Liver (tissue), 8 donors: ENCODE measurements at regions not wholly inside any gene's neighbourhood (a gene's known extent, or its start where the extent isn't known, plus 50 kb on each side); places are given as distances from the start of the nearest gene placed in this dataset.
"Not testable (repeated sequence)": the region's sequence is repeated elsewhere in the genome, so short reads cannot be mapped to it uniquely, and the experiment has no call there.

Experiments
- DNase-seq: peaks from one replicate; pipeline ENCODE4 v3.0.0-alpha.2; 2017; ENCODE audit warnings: low spot score
- H3K27ac ChIP-seq, 2 donors: one replicate each; pipeline ENCODE4 v1.7.0; 2013; ENCODE audit warnings: inconsistent platforms in 2 of 2, low read length in 2 of 2, control low read depth in 1 of 2, low read depth in 1 of 2, mild to moderate bottlenecking in 1 of 2
- H3K27me3 ChIP-seq, 4 donors: one replicate each; pipeline versions ENCODE4 v1.6.1 to v1.7.0; 2013; ENCODE audit warnings: low read length in 3 of 4, inconsistent platforms in 1 of 4, mild to moderate bottlenecking in 1 of 4, moderate library complexity in 1 of 4; ENCODE audit not compliant: control insufficient read depth in 4 of 4, insufficient read depth in 4 of 4
- H3K36me3 ChIP-seq, 4 donors: one replicate each; pipeline versions ENCODE4 v1.6.1 to v1.7.0; 2013; ENCODE audit warnings: low read length in 3 of 4, mild to moderate bottlenecking in 3 of 4, low read depth in 1 of 4, moderate library complexity in 1 of 4; ENCODE audit not compliant: control insufficient read depth in 4 of 4, insufficient read depth in 3 of 4
- H3K4me1 ChIP-seq, 4 donors: one replicate each; pipeline versions ENCODE4 v1.6.1 to v1.7.0; 2013; ENCODE audit warnings: low read length in 3 of 4, mild to moderate bottlenecking in 3 of 4, moderate library complexity in 1 of 4; ENCODE audit not compliant: control insufficient read depth in 4 of 4, insufficient read depth in 4 of 4
- H3K4me3 ChIP-seq, 3 donors: one replicate each; pipeline versions ENCODE4 v1.6.1 to v1.7.0; 2013; ENCODE audit warnings: low read length in 3 of 3, control low read depth in 1 of 3, low read depth in 1 of 3, mild to moderate bottlenecking in 1 of 3
- H3K9ac ChIP-seq, 2 donors: one replicate each; pipeline ENCODE4 v1.7.0; 2013; ENCODE audit warnings: low read length in 2 of 2, mild to moderate bottlenecking in 2 of 2, moderate library complexity in 2 of 2, control low read depth in 1 of 2, low read depth in 1 of 2
- H3K9me3 ChIP-seq, 4 donors: one replicate each; pipeline versions ENCODE4 v1.6.1 to v1.7.0; 2013; ENCODE audit warnings: low read length in 3 of 4; ENCODE audit not compliant: control insufficient read depth in 4 of 4
- EGR1 ChIP-seq, 2 donors: IDR thresholded peaks; 2 replicates each; pipeline ENCODE4 v1.6.1; 2016 to 2018; ENCODE audit warnings: antibody characterized with exemption in 2 of 2, low read depth in 2 of 2
- FOXA1 ChIP-seq: IDR thresholded peaks from 2 replicates; pipeline ENCODE4 v1.6.1; 2016; ENCODE audit warnings: antibody characterized with exemption
- FOXA2 ChIP-seq: IDR thresholded peaks from 2 replicates; pipeline ENCODE4 v1.6.1; 2016; ENCODE audit warnings: antibody characterized with exemption
- GABPA ChIP-seq, 2 donors: IDR thresholded peaks in 1 of 2; conservative IDR thresholded peaks in 1 of 2; 2 replicates each; pipeline ENCODE4 v1.6.1; 2016; ENCODE audit warnings: antibody characterized with exemption in 2 of 2, mild to moderate bottlenecking in 1 of 2, moderate library complexity in 1 of 2
- HNF4A ChIP-seq, 2 donors: conservative IDR thresholded peaks; 2 replicates each; pipeline ENCODE4 v1.6.1; 2016; ENCODE audit warnings: antibody characterized with exemption in 2 of 2, mild to moderate bottlenecking in 2 of 2
- HNF4G ChIP-seq: IDR thresholded peaks from 2 replicates; pipeline ENCODE4 v1.6.1; 2016; ENCODE audit warnings: antibody characterized with exemption
- JUND ChIP-seq, 2 donors: IDR thresholded peaks; 2 replicates each; pipeline ENCODE4 v1.6.1; 2016; ENCODE audit warnings: antibody characterized with exemption in 2 of 2
- NR2F2 ChIP-seq: IDR thresholded peaks from 2 replicates; pipeline ENCODE4 v1.6.1; 2016; ENCODE audit warnings: antibody characterized with exemption
- RAD21 ChIP-seq, 2 donors: IDR thresholded peaks; 2 replicates each; pipeline ENCODE4 v1.6.1; 2016; ENCODE audit warnings: antibody characterized with exemption in 2 of 2, mild to moderate bottlenecking in 2 of 2
- RXRA ChIP-seq, 2 donors: IDR thresholded peaks; 2 replicates each; pipeline ENCODE4 v1.6.1; 2017 to 2018; ENCODE audit warnings: antibody characterized with exemption in 2 of 2, mild to moderate bottlenecking in 1 of 2
- SP1 ChIP-seq: IDR thresholded peaks from 2 replicates; pipeline ENCODE4 v1.6.1; 2018; ENCODE audit warnings: antibody characterized with exemption, mild to moderate bottlenecking
- TAF1 ChIP-seq: conservative IDR thresholded peaks from 2 replicates; pipeline ENCODE4 v1.6.1; 2016; ENCODE audit warnings: antibody characterized with exemption, mild to moderate bottlenecking
- YY1 ChIP-seq: IDR thresholded peaks from 2 replicates; pipeline ENCODE4 v1.6.1; 2016; ENCODE audit warnings: antibody characterized with exemption, mild to moderate bottlenecking
- WGBS: extraction: QIAGEN DNeasy Blood & Tissue Kit; methylation state at CpG from one replicate; pipeline ENCODE4 v1.1.7; 2013; 5-methylcytosine and 5-hydroxymethylcytosine counted together
- TF ChIP-seq, protein P1 (sequence below): IDR thresholded peaks from 2 replicates; pipeline ENCODE4 v1.6.1; 2016; ENCODE audit warnings: antibody characterized with exemption
- TF ChIP-seq, protein P2 (sequence below): IDR thresholded peaks from 2 replicates; pipeline ENCODE4 v1.6.1; 2016; ENCODE audit warnings: antibody characterized with exemption
- TF ChIP-seq, protein P3 (sequence below): fragments of 150-350 bp; IDR thresholded peaks from 2 replicates; pipeline ENCODE4 v1.5.1; 2017; ENCODE audit warnings: improper control_type of control experiment, low read depth, low read length; ENCODE audit not compliant: missing input control
- TF ChIP-seq, protein P4 (sequence below): IDR thresholded peaks from 2 replicates; pipeline ENCODE4 v1.6.1; 2016; ENCODE audit warnings: antibody characterized with exemption, mild to moderate bottlenecking
- TF ChIP-seq, protein P5 (sequence below): IDR thresholded peaks from 2 replicates; pipeline ENCODE4 v1.6.1; 2016; ENCODE audit warnings: antibody characterized with exemption
- donor health status: healthy.
- donor health status: healthy.
- donor health status: healthy.
- donor health status: healthy.
- donor health status: healthy.

DNA sequence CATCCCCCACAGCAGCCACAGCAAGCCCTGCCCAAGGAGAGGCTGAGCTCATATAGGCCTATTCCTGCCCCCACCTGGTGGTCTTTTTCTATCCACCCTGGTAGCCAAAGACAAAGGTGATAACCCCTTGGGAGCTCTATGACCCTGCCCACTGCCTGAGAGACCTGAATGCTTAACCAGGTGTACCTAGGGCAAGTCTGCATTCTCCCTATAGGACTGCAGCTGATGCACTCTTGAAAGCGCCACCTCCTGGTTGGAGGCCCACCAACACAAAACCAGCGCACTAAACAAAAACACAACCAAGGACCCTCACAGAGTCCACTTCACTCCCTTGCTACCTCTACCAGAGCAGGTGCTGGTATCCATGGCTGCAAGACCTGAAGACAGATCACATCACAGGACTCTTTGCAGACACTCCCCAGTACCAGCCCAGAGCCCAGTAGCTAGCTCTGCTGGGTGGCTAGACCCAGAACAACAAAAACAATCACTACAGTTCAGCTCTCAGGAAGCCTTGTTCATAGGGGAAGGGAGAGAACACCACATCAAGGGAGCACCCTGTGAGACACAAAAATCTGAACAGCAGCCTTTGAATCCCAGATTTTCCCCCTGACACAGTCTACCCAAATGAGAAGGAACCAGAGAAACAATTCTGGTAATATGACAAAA, 72.8 kb upstream of the SORL1 start:
- not testable (repeated sequence) for H3K4me1 ChIP-seq, H3K27ac ChIP-seq, DNase-seq, H3K27me3 ChIP-seq, H3K36me3 ChIP-seq, H3K4me3 ChIP-seq, H3K9me3 ChIP-seq, H3K9ac ChIP-seq
- peak in 1 of 2 donors; percentile 37 for TF ChIP-seq RAD21 (IDR thresholded peaks at IDR 0.05)
- WGBS: 94% methylated on average over 2 of the region's 2 CpGs

DNA sequence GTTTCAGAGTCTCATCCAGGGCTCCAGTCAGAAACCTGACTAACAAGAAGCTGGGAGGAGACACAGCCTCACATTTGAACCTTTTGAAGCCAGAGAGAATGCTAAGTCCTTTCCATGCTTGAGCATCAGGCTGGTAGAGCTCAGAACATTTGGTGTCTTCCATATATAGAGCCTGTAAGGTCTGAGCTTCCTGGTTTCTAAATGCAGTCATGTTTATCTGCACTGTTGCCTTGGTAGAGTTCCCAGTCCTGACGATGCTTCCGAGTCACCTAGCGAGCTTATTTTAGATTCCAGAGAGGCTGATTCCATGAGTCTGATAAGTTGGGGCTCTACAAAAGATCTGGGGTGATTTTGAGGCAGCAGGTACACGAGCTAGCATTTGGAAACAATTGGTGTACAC, 68.4 kb upstream of the SORL1 start:
- no peaks in the 10 kb centered on the region for H3K4me1 ChIP-seq
- TF ChIP-seq, protein P1, sequence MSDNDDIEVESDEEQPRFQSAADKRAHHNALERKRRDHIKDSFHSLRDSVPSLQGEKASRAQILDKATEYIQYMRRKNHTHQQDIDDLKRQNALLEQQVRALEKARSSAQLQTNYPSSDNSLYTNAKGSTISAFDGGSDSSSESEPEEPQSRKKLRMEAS: no peak
- TF ChIP-seq NR2F2 (no peak), HNF4G (no peak), FOXA1 (no peak), YY1 (no peak), JUND (IDR thresholded peaks at IDR 0.05) (no peak), RXRA (IDR thresholded peaks at IDR 0.05) (no peak), RAD21 (IDR thresholded peaks at IDR 0.05) (no peak), FOXA2 (no peak), GABPA (IDR thresholded peaks at IDR 0.05 in 1 of 2, conservative IDR thresholded peaks at IDR 0.05 in 1 of 2) (no peak), EGR1 (IDR thresholded peaks at IDR 0.05; ENCODE audit: low read depth in 2 of 2) (no peak), TAF1 (no peak), SP1 (no peak), HNF4A (conservative IDR thresholded peaks at IDR 0.05) (no peak)
- TF ChIP-seq, protein P2, sequence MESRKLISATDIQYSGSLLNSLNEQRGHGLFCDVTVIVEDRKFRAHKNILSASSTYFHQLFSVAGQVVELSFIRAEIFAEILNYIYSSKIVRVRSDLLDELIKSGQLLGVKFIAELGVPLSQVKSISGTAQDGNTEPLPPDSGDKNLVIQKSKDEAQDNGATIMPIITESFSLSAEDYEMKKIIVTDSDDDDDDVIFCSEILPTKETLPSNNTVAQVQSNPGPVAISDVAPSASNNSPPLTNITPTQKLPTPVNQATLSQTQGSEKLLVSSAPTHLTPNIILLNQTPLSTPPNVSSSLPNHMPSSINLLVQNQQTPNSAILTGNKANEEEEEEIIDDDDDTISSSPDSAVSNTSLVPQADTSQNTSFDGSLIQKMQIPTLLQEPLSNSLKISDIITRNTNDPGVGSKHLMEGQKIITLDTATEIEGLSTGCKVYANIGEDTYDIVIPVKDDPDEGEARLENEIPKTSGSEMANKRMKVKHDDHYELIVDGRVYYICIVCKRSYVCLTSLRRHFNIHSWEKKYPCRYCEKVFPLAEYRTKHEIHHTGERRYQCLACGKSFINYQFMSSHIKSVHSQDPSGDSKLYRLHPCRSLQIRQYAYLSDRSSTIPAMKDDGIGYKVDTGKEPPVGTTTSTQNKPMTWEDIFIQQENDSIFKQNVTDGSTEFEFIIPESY: no peak
- TF ChIP-seq, protein P3, sequence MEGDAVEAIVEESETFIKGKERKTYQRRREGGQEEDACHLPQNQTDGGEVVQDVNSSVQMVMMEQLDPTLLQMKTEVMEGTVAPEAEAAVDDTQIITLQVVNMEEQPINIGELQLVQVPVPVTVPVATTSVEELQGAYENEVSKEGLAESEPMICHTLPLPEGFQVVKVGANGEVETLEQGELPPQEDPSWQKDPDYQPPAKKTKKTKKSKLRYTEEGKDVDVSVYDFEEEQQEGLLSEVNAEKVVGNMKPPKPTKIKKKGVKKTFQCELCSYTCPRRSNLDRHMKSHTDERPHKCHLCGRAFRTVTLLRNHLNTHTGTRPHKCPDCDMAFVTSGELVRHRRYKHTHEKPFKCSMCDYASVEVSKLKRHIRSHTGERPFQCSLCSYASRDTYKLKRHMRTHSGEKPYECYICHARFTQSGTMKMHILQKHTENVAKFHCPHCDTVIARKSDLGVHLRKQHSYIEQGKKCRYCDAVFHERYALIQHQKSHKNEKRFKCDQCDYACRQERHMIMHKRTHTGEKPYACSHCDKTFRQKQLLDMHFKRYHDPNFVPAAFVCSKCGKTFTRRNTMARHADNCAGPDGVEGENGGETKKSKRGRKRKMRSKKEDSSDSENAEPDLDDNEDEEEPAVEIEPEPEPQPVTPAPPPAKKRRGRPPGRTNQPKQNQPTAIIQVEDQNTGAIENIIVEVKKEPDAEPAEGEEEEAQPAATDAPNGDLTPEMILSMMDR: no peak
- TF ChIP-seq, protein P4, sequence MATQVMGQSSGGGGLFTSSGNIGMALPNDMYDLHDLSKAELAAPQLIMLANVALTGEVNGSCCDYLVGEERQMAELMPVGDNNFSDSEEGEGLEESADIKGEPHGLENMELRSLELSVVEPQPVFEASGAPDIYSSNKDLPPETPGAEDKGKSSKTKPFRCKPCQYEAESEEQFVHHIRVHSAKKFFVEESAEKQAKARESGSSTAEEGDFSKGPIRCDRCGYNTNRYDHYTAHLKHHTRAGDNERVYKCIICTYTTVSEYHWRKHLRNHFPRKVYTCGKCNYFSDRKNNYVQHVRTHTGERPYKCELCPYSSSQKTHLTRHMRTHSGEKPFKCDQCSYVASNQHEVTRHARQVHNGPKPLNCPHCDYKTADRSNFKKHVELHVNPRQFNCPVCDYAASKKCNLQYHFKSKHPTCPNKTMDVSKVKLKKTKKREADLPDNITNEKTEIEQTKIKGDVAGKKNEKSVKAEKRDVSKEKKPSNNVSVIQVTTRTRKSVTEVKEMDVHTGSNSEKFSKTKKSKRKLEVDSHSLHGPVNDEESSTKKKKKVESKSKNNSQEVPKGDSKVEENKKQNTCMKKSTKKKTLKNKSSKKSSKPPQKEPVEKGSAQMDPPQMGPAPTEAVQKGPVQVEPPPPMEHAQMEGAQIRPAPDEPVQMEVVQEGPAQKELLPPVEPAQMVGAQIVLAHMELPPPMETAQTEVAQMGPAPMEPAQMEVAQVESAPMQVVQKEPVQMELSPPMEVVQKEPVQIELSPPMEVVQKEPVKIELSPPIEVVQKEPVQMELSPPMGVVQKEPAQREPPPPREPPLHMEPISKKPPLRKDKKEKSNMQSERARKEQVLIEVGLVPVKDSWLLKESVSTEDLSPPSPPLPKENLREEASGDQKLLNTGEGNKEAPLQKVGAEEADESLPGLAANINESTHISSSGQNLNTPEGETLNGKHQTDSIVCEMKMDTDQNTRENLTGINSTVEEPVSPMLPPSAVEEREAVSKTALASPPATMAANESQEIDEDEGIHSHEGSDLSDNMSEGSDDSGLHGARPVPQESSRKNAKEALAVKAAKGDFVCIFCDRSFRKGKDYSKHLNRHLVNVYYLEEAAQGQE: no peak
- TF ChIP-seq, protein P5, sequence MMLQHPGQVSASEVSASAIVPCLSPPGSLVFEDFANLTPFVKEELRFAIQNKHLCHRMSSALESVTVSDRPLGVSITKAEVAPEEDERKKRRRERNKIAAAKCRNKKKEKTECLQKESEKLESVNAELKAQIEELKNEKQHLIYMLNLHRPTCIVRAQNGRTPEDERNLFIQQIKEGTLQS: no peak
- no peaks in the 10 kb centered on the region for H3K27me3 ChIP-seq
- no peak overlapping the region for H3K4me3 ChIP-seq
- no peak overlapping the region for H3K9ac ChIP-seq
- H3K9me3 ChIP-seq: no peaks in the 10 kb centered on the region
- no peak overlapping the region for H3K27ac ChIP-seq
- H3K36me3 ChIP-seq: no peaks in the 10 kb centered on the region
- WGBS: 91% methylated on average over 4 of the region's 4 CpGs
- DNase-seq: no peak
